GM21447 (cell line): ENCODE measurements at regions not wholly inside any gene's neighbourhood (a gene's known extent, or its start where the extent isn't known, plus 50 kb on each side); places are given as distances from the start of the nearest gene placed in this dataset.
"Not testable (repeated sequence)": the region's sequence is repeated elsewhere in the genome, so short reads cannot be mapped to it uniquely, and the experiment has no call there.

ENCODE experiments used
- ATAC-seq: cut with Tn5 transposase; IDR thresholded peaks from one replicate; pipeline ENCODE4 v1.9.1; 2021; ENCODE audit not compliant: unreplicated experiment

DNA sequence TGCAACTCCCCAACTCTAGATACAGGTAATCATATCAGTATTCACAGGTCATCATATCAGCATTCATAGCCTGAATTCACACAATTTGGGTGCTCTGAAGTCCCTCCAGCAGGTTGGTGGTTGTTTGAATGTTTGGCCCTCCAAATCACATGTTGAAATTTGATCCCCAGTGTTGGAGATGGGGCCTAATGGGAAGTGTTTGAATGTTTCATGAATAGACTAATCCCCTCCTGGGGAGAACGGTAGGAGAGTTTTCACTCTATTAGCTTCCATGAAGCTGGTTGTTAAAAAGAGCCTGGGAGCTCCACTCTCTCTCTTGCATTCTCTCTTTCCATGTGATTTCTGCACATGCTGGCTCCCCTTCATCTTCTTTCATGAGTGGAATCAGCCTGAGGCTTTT is 288.6 kb upstream of the PCDH9 start:
- ATAC-seq, result no peak

DNA sequence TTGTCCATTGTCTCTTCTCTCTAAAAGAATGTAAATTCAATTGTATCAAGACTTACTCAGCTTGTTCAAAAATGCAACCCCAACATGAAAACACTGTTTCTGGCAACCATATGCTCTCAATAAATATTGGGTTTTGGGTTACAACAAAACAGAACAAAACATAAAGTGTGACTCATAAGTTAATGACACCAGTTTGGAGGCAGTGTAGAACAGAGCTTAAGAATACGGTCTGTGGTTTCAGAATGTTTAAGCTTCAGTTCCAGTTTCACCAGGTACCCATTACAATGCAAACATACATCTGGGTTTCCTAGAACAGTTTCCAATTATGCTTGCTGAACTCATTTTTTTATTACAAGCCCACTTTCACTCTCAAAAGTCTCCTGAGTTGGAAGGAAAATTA is 285.8 kb upstream of the PCDH9 start:
- ATAC-seq, result peak; percentile 74

GRCh38 chr13:67509018-67509417 is 278.9 kb upstream of the PCDH9 start:
- no peak for ATAC-seq

GRCh38 chr13:67508275-67508674 is 278.1 kb upstream of the PCDH9 start:
- not testable (repeated sequence) for ATAC-seq

DNA sequence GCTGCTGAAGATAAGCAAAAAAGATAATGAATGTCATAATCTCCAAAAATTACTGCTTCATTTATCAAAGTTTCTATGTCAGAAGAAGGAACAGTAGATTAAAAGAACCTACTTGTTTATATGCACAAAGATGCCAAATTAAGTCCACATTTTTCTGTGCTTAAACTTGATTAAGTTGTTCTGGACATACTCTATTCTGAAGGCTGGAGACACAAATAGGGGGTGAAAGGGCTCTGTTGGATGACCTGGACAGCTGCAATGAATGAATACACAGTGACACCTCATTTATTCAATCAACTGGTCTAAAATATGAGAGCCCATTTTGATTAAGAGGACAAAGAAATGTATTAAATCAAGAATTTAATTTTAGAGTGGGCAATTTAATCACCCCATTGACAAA is 276.3 kb upstream of the PCDH9 start:
- no peak for ATAC-seq

GRCh38 chr13:67505376-67505775 is 275.2 kb upstream of the PCDH9 start:
- no peak for ATAC-seq

DNA sequence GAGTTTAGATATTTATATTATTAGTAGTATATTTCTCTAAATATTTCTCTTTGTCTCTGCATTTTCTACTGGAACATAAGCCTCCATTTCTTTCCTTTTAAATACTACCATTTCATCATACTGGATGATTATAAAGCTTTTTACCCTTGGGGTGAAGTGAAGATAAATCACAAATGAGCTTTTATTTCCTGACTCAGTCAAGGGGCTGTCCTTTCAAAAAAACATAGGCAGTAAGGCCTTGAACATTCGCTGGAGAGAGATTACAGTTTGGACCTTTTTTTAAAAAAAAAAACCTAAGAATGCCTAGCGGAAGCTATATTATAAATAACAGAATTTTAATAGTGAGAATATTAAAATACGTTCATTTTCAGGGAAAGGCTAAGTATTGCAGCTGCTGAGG is 268.8 kb upstream of the PCDH9 start:
- ATAC-seq, result no peak

DNA sequence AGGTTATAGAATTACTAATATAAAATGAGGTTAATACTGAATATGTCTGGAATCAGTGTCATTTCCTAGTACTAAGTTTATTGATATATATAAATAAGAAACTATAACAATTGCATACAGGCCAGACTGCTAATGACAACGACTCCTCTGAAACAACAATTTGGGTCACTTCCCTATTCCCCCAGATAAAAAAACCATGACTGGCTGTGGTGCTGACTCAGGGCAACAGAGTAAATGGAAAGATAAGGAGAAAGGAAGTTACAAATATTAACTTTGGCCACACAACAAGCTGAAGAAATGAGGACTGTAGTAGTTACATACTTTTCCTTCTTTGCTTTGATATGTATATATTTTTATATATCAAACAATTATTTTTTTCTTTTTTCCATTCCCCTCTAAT is 263.7 kb upstream of the PCDH9 start:
- no peak for ATAC-seq

- no peak for ATAC-seq
These were observed 258.9 kb upstream of the PCDH9 start for GRCh38 chr13:67489016-67489415.

- no peak for ATAC-seq
These were observed 251.3 kb upstream of the PCDH9 start for GRCh38 chr13:67481445-67481844.

- ATAC-seq, result no peak
These were observed 244.0 kb upstream of the PCDH9 start for GRCh38 chr13:67474115-67474514.

GRCh38 chr13:67469623-67470022 is 239.5 kb upstream of the PCDH9 start:
- no peak for ATAC-seq

DNA sequence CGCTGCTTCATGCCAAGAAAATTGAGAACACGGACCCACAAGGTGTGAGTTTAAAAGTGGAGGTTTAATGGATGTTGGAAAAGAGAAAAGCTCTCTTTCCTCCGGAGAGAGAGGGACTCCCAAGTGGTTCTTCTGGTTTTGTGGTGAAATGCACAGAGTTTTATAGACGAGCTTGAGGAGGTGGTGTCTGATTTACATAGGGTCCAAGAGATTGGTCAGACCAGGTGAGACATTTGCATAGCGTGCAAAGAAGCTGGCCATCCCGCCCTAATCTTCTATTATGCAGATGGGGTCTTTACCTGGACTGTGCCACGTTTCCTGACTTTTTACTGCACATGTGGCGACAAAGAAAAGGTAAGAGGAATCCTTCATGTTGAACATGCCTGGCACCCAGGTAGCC is 236.4 kb upstream of the PCDH9 start:
- no peak for ATAC-seq

DNA sequence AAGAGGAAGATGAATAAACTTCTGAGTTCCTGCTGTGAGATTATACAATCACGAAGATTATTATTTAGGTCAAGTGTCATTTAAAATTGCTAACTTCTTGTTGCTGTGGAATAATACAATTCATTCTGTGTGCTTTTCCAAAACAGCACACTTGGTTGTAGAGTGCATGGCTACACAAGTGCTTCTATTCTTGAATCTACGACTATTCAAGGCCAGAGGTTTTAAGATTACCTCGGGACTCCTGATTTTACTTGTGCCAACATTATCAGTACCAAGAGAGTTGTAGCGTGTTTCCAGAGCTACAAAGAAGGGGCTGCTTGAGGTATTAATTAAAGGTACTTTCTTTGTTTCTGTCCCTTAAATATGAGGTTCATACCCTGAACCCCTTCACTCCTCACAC is 234.0 kb upstream of the PCDH9 start:
- no peak for ATAC-seq

DNA sequence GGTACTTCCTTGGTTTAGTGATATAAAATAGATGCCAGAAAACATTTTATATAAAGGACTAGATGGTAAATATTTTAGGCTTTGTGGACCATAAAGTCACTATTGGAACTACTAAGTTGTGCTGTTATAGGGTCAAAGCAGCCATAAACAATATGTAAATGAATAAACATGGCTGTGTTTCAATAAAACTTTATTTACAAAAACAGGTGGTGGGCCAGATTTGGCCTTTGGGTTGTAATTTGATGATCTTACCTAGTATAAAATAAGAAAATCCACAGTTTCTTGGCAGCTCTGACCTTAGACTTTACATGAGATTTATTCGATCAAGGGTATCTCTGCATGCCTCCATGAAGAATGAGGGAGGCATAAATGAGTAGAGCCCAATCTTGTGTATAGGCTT is 232.0 kb upstream of the PCDH9 start:
- no peak for ATAC-seq

- not testable (repeated sequence) for ATAC-seq
These were observed 222.4 kb upstream of the PCDH9 start for GRCh38 chr13:67452526-67452925.

DNA sequence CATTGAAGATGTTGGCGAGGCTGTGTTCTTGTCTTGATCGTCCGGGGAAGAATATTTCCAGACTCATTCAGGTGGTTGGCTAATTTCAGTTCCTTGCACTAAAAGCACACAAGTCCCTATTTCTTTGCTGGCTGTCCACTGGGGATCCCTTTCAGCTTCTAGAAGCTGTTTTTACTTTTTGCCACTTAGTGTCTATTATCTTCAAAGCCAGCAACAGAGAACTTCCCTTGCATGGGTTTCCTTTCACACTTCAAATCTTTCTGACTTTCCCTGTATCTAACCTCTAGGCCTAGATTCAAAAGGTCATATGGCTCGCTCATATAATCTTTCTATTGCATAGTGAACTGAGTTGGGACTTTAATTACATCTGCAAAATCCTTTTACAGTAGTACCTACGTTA is 215.3 kb upstream of the PCDH9 start:
- ATAC-seq, result no peak

- no peak for ATAC-seq
These were observed 213.8 kb upstream of the PCDH9 start for GRCh38 chr13:67443923-67444322.

GRCh38 chr13:67440236-67440975 is 210.3 kb upstream of the PCDH9 start:
- no peak for ATAC-seq

DNA sequence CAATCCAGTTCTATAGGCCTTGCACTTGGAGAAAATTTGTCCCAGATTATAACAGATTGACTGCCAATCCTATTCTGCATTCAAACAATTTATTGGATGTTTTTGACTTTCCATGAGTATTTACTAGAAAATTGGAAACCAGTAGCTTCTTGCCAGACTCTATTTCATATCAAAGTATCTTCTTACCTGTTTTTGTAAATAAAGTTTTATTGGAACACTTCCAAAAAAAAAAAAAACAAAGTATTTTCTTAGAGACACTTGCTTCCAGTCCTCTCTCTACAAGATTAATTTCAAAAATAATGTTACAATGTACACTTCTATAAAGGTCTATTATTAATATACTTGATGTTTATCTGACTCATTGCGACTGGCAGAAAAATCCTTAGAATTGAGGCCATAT is 209.2 kb upstream of the PCDH9 start:
- no peak for ATAC-seq

DNA sequence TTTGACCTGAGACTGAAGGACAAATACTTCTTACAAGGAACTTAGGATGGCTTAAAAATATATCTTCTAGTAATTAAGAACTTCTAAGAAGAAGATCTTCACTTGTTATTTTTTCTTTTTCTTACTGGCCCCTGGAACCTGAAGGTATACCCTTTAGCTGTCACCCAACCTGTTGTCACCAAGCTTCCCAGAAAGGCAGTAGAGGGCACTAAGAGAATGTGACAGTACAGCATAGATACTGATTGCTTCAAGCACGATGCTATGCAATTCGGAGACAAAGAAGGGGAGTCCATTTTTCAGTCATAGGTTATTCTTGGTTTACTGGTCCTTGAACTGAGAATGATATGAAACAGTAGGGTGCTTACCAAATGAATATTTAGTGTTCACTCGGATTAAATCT is 208.3 kb upstream of the PCDH9 start:
- no peak for ATAC-seq

GRCh38 chr13:67437244-67437643 is 207.1 kb upstream of the PCDH9 start:
- ATAC-seq, result no peak

DNA sequence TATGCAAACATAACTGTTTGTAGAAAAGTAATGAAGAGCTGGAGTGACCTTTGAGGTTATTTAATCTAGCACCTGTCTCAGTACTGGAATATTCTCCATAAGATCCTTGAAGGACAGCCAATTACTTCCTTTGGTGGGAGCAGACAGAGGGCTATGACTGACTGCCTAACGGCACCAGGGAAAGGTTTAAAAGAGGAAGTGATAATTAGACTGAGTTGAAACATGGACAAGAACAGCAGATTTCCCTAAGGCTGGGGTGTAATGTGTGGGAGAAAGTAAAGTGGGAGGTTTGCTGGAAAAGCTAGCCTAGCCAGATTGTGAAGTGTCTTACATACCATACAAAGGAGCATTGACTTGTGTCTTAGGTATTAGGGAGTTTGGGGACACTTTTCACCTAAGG is 191.3 kb upstream of the PCDH9 start:
- no peak for ATAC-seq
